HFFc6 (cell line): ENCODE measurements at regions not wholly inside any gene's neighbourhood (a gene's known extent, or its start where the extent isn't known, plus 50 kb on each side); places are given as distances from the start of the nearest gene placed in this dataset.
"Not testable (repeated sequence)": the region's sequence is repeated elsewhere in the genome, so short reads cannot be mapped to it uniquely, and the experiment has no call there.

Experiments
- DNase-seq: peaks from one replicate; pipeline ENCODE4 v3.0.0-alpha.2; 2018
- H3K27ac Mint-ChIP-seq: 2 replicates; pipeline ENCODE4 v1.8.0; 2020; ENCODE audit warnings: mild to moderate bottlenecking, mixed read lengths
- H3K27me3 Mint-ChIP-seq: 2 replicates; pipeline ENCODE4 v1.8.0; 2021; ENCODE audit warnings: mild to moderate bottlenecking, moderate library complexity, mixed read lengths; ENCODE audit not compliant: insufficient read depth
- H3K36me3 Mint-ChIP-seq: 2 replicates; pipeline ENCODE4 v1.8.0; 2021; ENCODE audit warnings: low read depth, mixed read lengths
- H3K4me1 Mint-ChIP-seq: 2 replicates; pipeline ENCODE4 v1.8.0; 2020; ENCODE audit warnings: low read depth, mixed read lengths
- H3K4me3 Mint-ChIP-seq: 2 replicates; pipeline ENCODE4 v1.8.0; 2020; ENCODE audit warnings: mild to moderate bottlenecking, moderate library complexity, mixed read lengths
- H3K9me3 Mint-ChIP-seq: 2 replicates; pipeline ENCODE4 v1.8.0; 2020; ENCODE audit warnings: mild to moderate bottlenecking, mixed read lengths
- TF ChIP-seq, protein P1 (sequence below): fragments of 200-600 bp; sonication (generic); IDR thresholded peaks from 2 replicates; pipeline ENCODE4 v1.5.0; 2021; ENCODE audit warnings: antibody characterized with exemption, mild to moderate bottlenecking

GRCh38 chr14:82811246-82811645, 1277.6 kb upstream of the SEL1L start:
- DNase-seq: no peak
- Mint-ChIP-seq H3K9me3 (peaks cover 31% of the 10 kb centered on the region), H3K4me3 (no peak overlapping the region), H3K27ac (no peak overlapping the region), H3K36me3 (no peaks in the 10 kb centered on the region), H3K4me1 (no peaks in the 10 kb centered on the region), H3K27me3 (no peaks in the 10 kb centered on the region; the same call in none of the 2 replicates)
- TF ChIP-seq, protein P1, sequence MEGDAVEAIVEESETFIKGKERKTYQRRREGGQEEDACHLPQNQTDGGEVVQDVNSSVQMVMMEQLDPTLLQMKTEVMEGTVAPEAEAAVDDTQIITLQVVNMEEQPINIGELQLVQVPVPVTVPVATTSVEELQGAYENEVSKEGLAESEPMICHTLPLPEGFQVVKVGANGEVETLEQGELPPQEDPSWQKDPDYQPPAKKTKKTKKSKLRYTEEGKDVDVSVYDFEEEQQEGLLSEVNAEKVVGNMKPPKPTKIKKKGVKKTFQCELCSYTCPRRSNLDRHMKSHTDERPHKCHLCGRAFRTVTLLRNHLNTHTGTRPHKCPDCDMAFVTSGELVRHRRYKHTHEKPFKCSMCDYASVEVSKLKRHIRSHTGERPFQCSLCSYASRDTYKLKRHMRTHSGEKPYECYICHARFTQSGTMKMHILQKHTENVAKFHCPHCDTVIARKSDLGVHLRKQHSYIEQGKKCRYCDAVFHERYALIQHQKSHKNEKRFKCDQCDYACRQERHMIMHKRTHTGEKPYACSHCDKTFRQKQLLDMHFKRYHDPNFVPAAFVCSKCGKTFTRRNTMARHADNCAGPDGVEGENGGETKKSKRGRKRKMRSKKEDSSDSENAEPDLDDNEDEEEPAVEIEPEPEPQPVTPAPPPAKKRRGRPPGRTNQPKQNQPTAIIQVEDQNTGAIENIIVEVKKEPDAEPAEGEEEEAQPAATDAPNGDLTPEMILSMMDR: no peak

- H3K27ac Mint-ChIP-seq, H3K4me3 Mint-ChIP-seq, H3K36me3 Mint-ChIP-seq, H3K27me3 Mint-ChIP-seq, DNase-seq, H3K4me1 Mint-ChIP-seq: not testable (repeated sequence)
- H3K9me3 Mint-ChIP-seq: peaks cover 21% of the 10 kb centered on the region
These were observed 1280.7 kb upstream of the SEL1L start for GRCh38 chr14:82814339-82814738.

DNA sequence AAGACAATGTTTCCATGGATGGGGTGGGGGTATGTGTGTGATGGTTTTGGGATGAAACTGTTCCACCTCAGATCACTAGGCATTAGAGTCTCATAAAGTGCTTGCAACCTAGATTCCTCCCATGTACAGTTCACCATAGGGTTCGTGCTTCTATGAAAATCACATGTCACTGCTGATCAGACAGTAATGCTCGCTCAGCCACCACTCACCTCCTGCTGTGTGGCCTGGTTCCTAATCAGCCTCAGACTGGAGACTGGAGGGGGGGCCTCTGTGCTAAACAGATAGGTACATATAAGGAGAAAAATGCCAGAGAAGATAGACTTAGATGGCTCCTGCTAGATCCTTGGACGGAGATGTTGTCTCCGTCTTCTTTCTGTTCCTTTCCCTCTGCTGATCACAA, 1296.9 kb upstream of the SEL1L start:
- TF ChIP-seq, protein P1: no peak
- Mint-ChIP-seq H3K4me3 (no peak overlapping the region), H3K4me1 (no peaks in the 10 kb centered on the region), H3K9me3 (peaks cover 32% of the 10 kb centered on the region), H3K27me3 (no peaks in the 10 kb centered on the region), H3K27ac (no peak overlapping the region), H3K36me3 (peaks cover 5% of the 10 kb centered on the region; the same call in 1 of the 2 replicates)
- no peak for DNase-seq

DNA sequence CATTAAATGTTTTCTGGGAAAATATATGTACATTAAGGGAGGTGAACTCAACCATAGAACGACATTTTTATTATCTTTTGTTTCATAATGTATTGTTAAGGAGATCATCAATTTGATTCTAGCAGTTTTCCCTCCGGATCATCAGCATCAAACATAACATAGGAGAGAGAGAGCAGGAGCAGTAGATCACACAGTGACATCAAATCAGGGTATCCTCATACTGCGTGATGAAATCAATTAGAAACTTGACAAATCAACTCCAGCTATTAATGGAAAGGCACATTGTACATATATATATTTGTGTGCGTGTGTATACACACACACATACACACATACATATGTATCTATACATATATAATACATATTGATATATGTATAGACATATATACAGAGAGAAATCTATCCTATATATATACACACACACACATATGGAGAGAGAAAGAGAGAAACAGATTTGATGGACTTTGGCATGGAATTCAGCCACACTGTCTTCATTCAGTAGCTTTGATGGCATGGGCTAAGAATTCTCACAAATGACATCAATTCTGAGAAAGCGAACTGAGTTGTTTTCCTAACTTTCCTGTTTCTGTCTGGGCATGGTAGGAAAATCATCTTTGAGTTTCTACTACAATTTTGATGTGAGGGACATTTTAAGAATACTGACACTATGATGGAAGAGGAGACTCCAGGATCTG, 1302.8 kb upstream of the SEL1L start:
- DNase-seq: no peak
- TF ChIP-seq, protein P1: no peak
- Mint-ChIP-seq H3K4me1 (no peaks in the 10 kb centered on the region), H3K36me3 (no peaks in the 10 kb centered on the region), H3K27me3 (no peaks in the 10 kb centered on the region), H3K9me3 (peaks cover 30% of the 10 kb centered on the region), H3K27ac (no peak overlapping the region), H3K4me3 (no peak overlapping the region)

GRCh38 chr14:82837611-82838140, 1304.0 kb upstream of the SEL1L start:
- Mint-ChIP-seq H3K9me3 (peaks cover 26% of the 10 kb centered on the region), H3K27ac (no peak overlapping the region), H3K36me3 (no peaks in the 10 kb centered on the region), H3K4me3 (no peak overlapping the region), H3K4me1 (no peaks in the 10 kb centered on the region), H3K27me3 (no peaks in the 10 kb centered on the region)
- TF ChIP-seq, protein P1: no peak
- DNase-seq: no peak

DNA sequence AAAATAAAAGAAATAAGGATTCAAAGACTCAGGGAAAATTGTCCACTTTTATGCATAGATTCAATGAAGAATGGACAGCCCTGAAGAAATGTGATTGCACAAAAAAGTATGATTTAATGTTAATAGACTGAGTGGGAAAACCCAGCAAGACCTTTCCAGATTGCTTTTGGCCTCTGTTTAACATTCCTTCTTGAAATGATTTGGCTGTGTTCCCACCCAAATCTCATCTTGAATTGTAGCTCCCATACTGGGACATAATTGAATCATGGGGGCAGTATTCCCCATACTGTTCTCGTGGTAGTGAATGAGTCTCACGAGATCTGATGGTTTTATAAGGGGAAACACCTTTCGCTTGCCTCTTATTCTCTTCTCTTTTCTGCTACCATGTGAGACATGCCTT, 1316.9 kb upstream of the SEL1L start:
- Mint-ChIP-seq H3K4me3 (no peak overlapping the region), H3K27ac (no peak overlapping the region), H3K9me3 (peaks cover 50% of the 10 kb centered on the region), H3K27me3 (no peaks in the 10 kb centered on the region; the same call in 1 of the 2 replicates), H3K36me3 (no peaks in the 10 kb centered on the region), H3K4me1 (no peaks in the 10 kb centered on the region)
- TF ChIP-seq, protein P1: no peak
- no peak for DNase-seq
